Ramos (cell line): ENCODE measurements at regions not wholly inside any gene's neighbourhood (a gene's known extent, or its start where the extent isn't known, plus 50 kb on each side); places are given as distances from the start of the nearest gene placed in this dataset.
"Not testable (repeated sequence)": the region's sequence is repeated elsewhere in the genome, so short reads cannot be mapped to it uniquely, and the experiment has no call there.

Experiments used
- in situ Hi-C: fragments of 300-500 bp; cut with MboI; formaldehyde crosslinking; loops from one replicate; pipeline ENCODE4 v1.14.3; 2022; ENCODE audit warnings: low sequenced_read_pairs; ENCODE audit not compliant: unreplicated experiment

- in situ Hi-C loops = no loop called here
Observed at GRCh38 chr15:47877836-47878235, 160.5 kb downstream of the SEMA6D start.

GRCh38 chr15:47885920-47886319, 168.6 kb downstream of the SEMA6D start:
- in situ Hi-C loops = no loop called here

GRCh38 chr15:47887241-47887800, 170.0 kb downstream of the SEMA6D start:
- in situ Hi-C loops = no loop called here

- in situ Hi-C loops = no loop called here
Observed at GRCh38 chr15:47888385-47889100, 171.2 kb downstream of the SEMA6D start.

GRCh38 chr15:47890397-47891150, 173.3 kb downstream of the SEMA6D start:
- in situ Hi-C loops = no loop called here

- in situ Hi-C loops = no loop called here
Observed at GRCh38 chr15:47897525-47897924, 180.2 kb downstream of the SEMA6D start.

GRCh38 chr15:47900751-47901150, 183.4 kb downstream of the SEMA6D start:
- in situ Hi-C loops = no loop called here

GRCh38 chr15:47903368-47903767, 186.1 kb downstream of the SEMA6D start:
- in situ Hi-C loops = no loop called here

- in situ Hi-C loops = no loop called here
Observed at GRCh38 chr15:47908486-47908885, 191.2 kb downstream of the SEMA6D start.

- in situ Hi-C loops = no loop called here
Observed at GRCh38 chr15:47908950-47909670, 191.8 kb downstream of the SEMA6D start.

GRCh38 chr15:47912910-47913309, 195.6 kb downstream of the SEMA6D start:
- in situ Hi-C loops = not testable (repeated sequence)

GRCh38 chr15:47917881-47918280, 200.6 kb downstream of the SEMA6D start:
- in situ Hi-C loops = no loop called here

GRCh38 chr15:47918877-47919276, 201.6 kb downstream of the SEMA6D start:
- in situ Hi-C loops = no loop called here

GRCh38 chr15:47924381-47924780, 196.4 kb upstream of the SLC24A5 start:
- in situ Hi-C loops = no loop called here

GRCh38 chr15:47929138-47929803, 191.5 kb upstream of the SLC24A5 start:
- in situ Hi-C loops = no loop called here

GRCh38 chr15:47932261-47932660, 188.5 kb upstream of the SLC24A5 start:
- in situ Hi-C loops = no loop called here

- in situ Hi-C loops = no loop called here
Observed at GRCh38 chr15:47932951-47933641, 187.7 kb upstream of the SLC24A5 start.

GRCh38 chr15:47933865-47934264, 186.9 kb upstream of the SLC24A5 start:
- in situ Hi-C loops = no loop called here

- in situ Hi-C loops = no loop called here
Observed at GRCh38 chr15:47934342-47934741, 186.4 kb upstream of the SLC24A5 start.

GRCh38 chr15:47937834-47938233, 183.0 kb upstream of the SLC24A5 start:
- in situ Hi-C loops = no loop called here
